WTC11 (cell line): ENCODE measurements at regions not wholly inside any gene's neighbourhood (a gene's known extent, or its start where the extent isn't known, plus 50 kb on each side); places are given as distances from the start of the nearest gene placed in this dataset.

Source experiments
- ATAC-seq: fragments of 200-7000 bp; cut with Tn5 transposase; 2 replicates; pipeline ENCODE4 v1.10.0; 2021; ENCODE audit warnings: mild to moderate bottlenecking, moderate library complexity
- CTCF ChIA-PET: fragments of 300-600 bp; sonication (Branson Sonifier 250); formaldehyde crosslinking; loops from one replicate; lab custom pipeline; 2021; ENCODE audit warnings: antibody characterized with exemption; lab: Charles Lee
- POLR2A ChIA-PET: fragments of 350-600 bp; sonication (Branson Sonifier 250); formaldehyde crosslinking; loops from one replicate; lab custom pipeline; 2021; ENCODE audit warnings: antibody characterized with exemption; lab: Charles Lee
- DNase-seq: peaks from one replicate; pipeline ENCODE4 v3.0.0; 2021; ENCODE audit warnings: low spot score
- H3K27ac Mint-ChIP-seq: 2 replicates; pipeline ENCODE4 v1.8.0; 2021; ENCODE audit warnings: mixed read lengths
- H3K27me3 Mint-ChIP-seq: 2 replicates; pipeline ENCODE4 v1.8.0; 2021; ENCODE audit warnings: low read depth, mild to moderate bottlenecking, moderate library complexity, mixed read lengths
- H3K36me3 Mint-ChIP-seq: 2 replicates; pipeline ENCODE4 v1.8.0; 2021; ENCODE audit warnings: mixed read lengths
- H3K4me1 Mint-ChIP-seq: 2 replicates; pipeline ENCODE4 v1.8.0; 2022; ENCODE audit warnings: mixed read lengths
- H3K4me3 Mint-ChIP-seq: 2 replicates; pipeline ENCODE4 v1.8.0; 2021; ENCODE audit warnings: mild to moderate bottlenecking, moderate library complexity, mixed read lengths
- H3K9me3 Mint-ChIP-seq: 2 replicates; pipeline ENCODE4 v1.8.0; 2021; ENCODE audit warnings: mixed read lengths
- AR ChIP-seq: fragments of 250-450 bp; sonication (Bioruptor Pico); IDR thresholded peaks from 2 replicates; pipeline ENCODE4 v1.9.0; 2021; ENCODE audit warnings: mild to moderate bottlenecking
- CREB1 ChIP-seq: sonication (generic); formaldehyde crosslinking; IDR thresholded peaks from 2 replicates; pipeline ENCODE4 v1.8.0; 2023; ENCODE audit warnings: mild to moderate bottlenecking, missing genetic modification reagents
- CTCF ChIP-seq: fragments of 200-600 bp; IDR thresholded peaks from 2 replicates; pipeline ENCODE4 v1.8.0; 2022; ENCODE audit warnings: antibody characterized with exemption
- E2F1 ChIP-seq: sonication (generic); formaldehyde crosslinking; IDR thresholded peaks from 2 replicates; pipeline ENCODE4 v1.8.0; 2022; ENCODE audit warnings: mild to moderate bottlenecking, missing genetic modification reagents
- ELF4 ChIP-seq: sonication (generic); formaldehyde crosslinking; IDR thresholded peaks from 2 replicates; pipeline ENCODE4 v1.8.1; 2022; ENCODE audit warnings: low read depth, mild to moderate bottlenecking, moderate library complexity, missing genetic modification reagents
- ETV6 ChIP-seq: sonication (generic); formaldehyde crosslinking; IDR thresholded peaks from 2 replicates; pipeline ENCODE4 v1.8.1; 2022; ENCODE audit warnings: mild to moderate bottlenecking, missing genetic modification reagents
- NFE2L1 ChIP-seq: sonication (generic); formaldehyde crosslinking; IDR thresholded peaks from 2 replicates; pipeline ENCODE4 v1.8.1; 2023; ENCODE audit warnings: missing genetic modification reagents
- NR3C1 ChIP-seq: sonication (generic); formaldehyde crosslinking; conservative IDR thresholded peaks from 2 replicates; pipeline ENCODE4 v1.8.1; 2023; ENCODE audit warnings: low read depth, mild to moderate bottlenecking, missing genetic modification reagents
- OVOL2 ChIP-seq: fragments of 250-450 bp; sonication (Bioruptor Pico); IDR thresholded peaks from 2 replicates; pipeline ENCODE4 v1.9.0; 2021; ENCODE audit warnings: mild to moderate bottlenecking, borderline replicate concordance
- PRRX2 ChIP-seq: fragments of 250-450 bp; sonication (Bioruptor Pico); IDR thresholded peaks from 2 replicates; pipeline ENCODE4 v1.8.0; 2021; ENCODE audit warnings: mild to moderate bottlenecking
- RORB ChIP-seq: fragments of 250-450 bp; sonication (Bioruptor Pico); IDR thresholded peaks from 2 replicates; pipeline ENCODE4 v1.9.0; 2021; ENCODE audit warnings: mild to moderate bottlenecking
- SMAD3 ChIP-seq: sonication (generic); formaldehyde crosslinking; IDR thresholded peaks from 2 replicates; pipeline ENCODE4 v1.8.0; 2022; ENCODE audit warnings: missing genetic modification reagents, mild to moderate bottlenecking, borderline replicate concordance
- SOX15 ChIP-seq: fragments of 250-450 bp; sonication (Bioruptor Pico); IDR thresholded peaks from 2 replicates; pipeline ENCODE4 v1.9.0; 2021; ENCODE audit warnings: mild to moderate bottlenecking
- ZNF232 ChIP-seq: sonication (generic); formaldehyde crosslinking; IDR thresholded peaks from 2 replicates; pipeline ENCODE4 v1.8.0; 2022; ENCODE audit warnings: mild to moderate bottlenecking, missing genetic modification reagents
- ZNF317 ChIP-seq: sonication (generic); formaldehyde crosslinking; IDR thresholded peaks from 2 replicates; pipeline ENCODE4 v1.8.1; 2023; ENCODE audit warnings: low read depth, mild to moderate bottlenecking, moderate library complexity, missing genetic modification reagents, borderline replicate concordance
- ZNF396 ChIP-seq: fragments of 250-450 bp; sonication (Bioruptor Pico); IDR thresholded peaks from 2 replicates; pipeline ENCODE4 v1.8.0; 2021; ENCODE audit warnings: mild to moderate bottlenecking, moderate library complexity, borderline replicate concordance
- ZNF425 ChIP-seq: fragments of 250-450 bp; sonication (Bioruptor Pico); conservative IDR thresholded peaks from 2 replicates; pipeline ENCODE4 v1.9.0; 2021; ENCODE audit warnings: mild to moderate bottlenecking
- ZNF532 ChIP-seq: fragments of 250-450 bp; sonication (Bioruptor Pico); IDR thresholded peaks from 2 replicates; pipeline ENCODE4 v1.9.0; 2021; ENCODE audit warnings: mild to moderate bottlenecking, borderline replicate concordance

- Mint-ChIP-seq H3K4me1 (no peaks in the 10 kb centered on the region), H3K27ac (no peak overlapping the region), H3K9me3 (no peaks in the 10 kb centered on the region), H3K27me3 (no peaks in the 10 kb centered on the region)
- CTCF ChIA-PET = no interaction called here
- TF ChIP-seq RORB (no peak), E2F1 (no peak), CTCF (no peak), ZNF425 (CRISPR knock-in tag) (no peak), AR (CRISPR knock-in tag) (no peak), SMAD3 (no peak), SOX15 (CRISPR knock-in tag) (no peak), ETV6 (CRISPR knock-in tag) (no peak)
- TF ChIP-seq, all 79 proteins: peak for 0
- Mint-ChIP-seq H3K4me3 (no peak overlapping the region), H3K36me3 (no peaks in the 10 kb centered on the region)
- no peak for DNase-seq
- no peak for ATAC-seq
- POLR2A ChIA-PET = no interaction called here
Observed at GRCh38 chrX:121120690-121121605, 73.5 kb downstream of the GLUD2 start.

GRCh38 chrX:121122332-121122731 lies 74.9 kb downstream of the GLUD2 start:
- CTCF ChIA-PET = no interaction called here
- Mint-ChIP-seq H3K36me3 (no peaks in the 10 kb centered on the region), H3K4me1 (no peaks in the 10 kb centered on the region), H3K9me3 (no peaks in the 10 kb centered on the region), H3K27ac (no peak overlapping the region)
- DNase-seq (no peak), ATAC-seq (no peak)
- TF ChIP-seq ZNF532 (CRISPR knock-in tag) (no peak), NR3C1 (CRISPR knock-in tag) (no peak), ZNF396 (CRISPR knock-in tag) (no peak), OVOL2 (CRISPR knock-in tag) (no peak), CREB1 (CRISPR knock-in tag) (no peak), PRRX2 (CRISPR knock-in tag) (no peak), ZNF232 (CRISPR knock-in tag) (no peak), ZNF317 (CRISPR knock-in tag) (no peak), ELF4 (no peak), ETV6 (CRISPR knock-in tag) (no peak), NFE2L1 (CRISPR knock-in tag) (no peak)
- TF ChIP-seq, all 79 proteins: peak for 0
- Mint-ChIP-seq H3K4me3 (no peak overlapping the region), H3K27me3 (no peaks in the 10 kb centered on the region)
- POLR2A ChIA-PET = no interaction called here
